Keratinocyte (primary cell): ENCODE measurements at regions not wholly inside any gene's neighbourhood (a gene's known extent, or its start where the extent isn't known, plus 50 kb on each side); places are given as distances from the start of the nearest gene placed in this dataset.

Experiments used
- DNase-seq: peaks from one replicate; pipeline ENCODE4 v3.0.0-alpha.2; 2011; ENCODE audit warnings: low read depth, missing footprints, low spot score
- FAIRE-seq: peaks from 2 replicates; lab custom pipeline; 2011; peaks lifted over from hg19 to GRCh38; lab: Jason Lieb, UNC
- H2AFZ ChIP-seq: 2 replicates; pipeline ENCODE4 v1.6.0; 2012; ENCODE audit warnings: low read length, control low read depth, inconsistent platforms; ENCODE audit not compliant: control insufficient read depth
- H3K27ac ChIP-seq: 2 replicates; pipeline ENCODE4 v1.5.1; 2011; ENCODE audit warnings: low read length; ENCODE audit not compliant: control insufficient read depth, insufficient read depth
- H3K27me3 ChIP-seq: 3 replicates; pipeline ENCODE4 v1.6.0; 2011; ENCODE audit warnings: low read length; ENCODE audit not compliant: control insufficient read depth, insufficient read depth; ENCODE audit errors: extremely low read depth
- H3K36me3 ChIP-seq, 2 experiments: 2 replicates in 1 of 2; 3 replicates in 1 of 2; pipeline ENCODE4 v1.5.1; 2011; ENCODE audit warnings: low read length in 2 of 2, mild to moderate bottlenecking in 1 of 2; ENCODE audit not compliant: control insufficient read depth in 2 of 2, insufficient read depth in 2 of 2; ENCODE audit errors: extremely low read depth in 1 of 2
- H3K4me1 ChIP-seq: 3 replicates; pipeline ENCODE4 v1.5.1; 2011; ENCODE audit warnings: low read length; ENCODE audit not compliant: control insufficient read depth, insufficient read depth; ENCODE audit errors: extremely low read depth
- H3K4me2 ChIP-seq: 3 replicates; pipeline ENCODE4 v1.6.0; 2011; ENCODE audit warnings: low read depth, low read length; ENCODE audit not compliant: control insufficient read depth, insufficient read depth; ENCODE audit errors: extremely low read depth
- H3K4me3 ChIP-seq, 3 experiments: fragments of 200-600 bp in 1 of 3; sonication (generic) in 1 of 3; 2 replicates in 2 of 3; 3 replicates in 1 of 3; pipeline ENCODE4 v1.5.1; 2011 to 2016; ENCODE audit warnings: low read length in 3 of 3, mild to moderate bottlenecking in 3 of 3, control low read depth in 2 of 3, inconsistent platforms in 1 of 3, low read depth in 1 of 3, mixed read lengths in 1 of 3, mixed run types in 1 of 3, moderate library complexity in 1 of 3; ENCODE audit not compliant: control insufficient read depth in 2 of 3, insufficient read depth in 2 of 3; ENCODE audit errors: extremely low read depth in 1 of 3
- H3K79me2 ChIP-seq: 2 replicates; pipeline ENCODE4 v1.6.0; 2012; ENCODE audit warnings: low read length; ENCODE audit not compliant: control insufficient read depth, insufficient read depth
- H3K9ac ChIP-seq: 3 replicates; pipeline ENCODE4 v1.6.0; 2011; ENCODE audit warnings: low read length; ENCODE audit not compliant: control insufficient read depth, insufficient read depth; ENCODE audit errors: extremely low read depth
- H3K9me1 ChIP-seq: 3 replicates; pipeline ENCODE4 v1.6.0; 2011; ENCODE audit warnings: low read length; ENCODE audit not compliant: control insufficient read depth, insufficient read depth; ENCODE audit errors: extremely low read depth
- H3K9me3 ChIP-seq: 2 replicates; pipeline ENCODE4 v1.5.1; 2012; ENCODE audit warnings: low read depth, low read length; ENCODE audit not compliant: control insufficient read depth
- H4K20me1 ChIP-seq: 3 replicates; pipeline ENCODE4 v1.6.0; 2011; ENCODE audit warnings: low read length; ENCODE audit not compliant: control insufficient read depth, insufficient read depth; ENCODE audit errors: extremely low read depth
- CTCF ChIP-seq, 3 experiments: IDR thresholded peaks in 1 of 3; conservative IDR thresholded peaks in 1 of 3; optimal IDR thresholded peaks in 1 of 3; 2 replicates in 2 of 3; 3 replicates in 1 of 3; pipeline versions ENCODE3 to v1.5.1; 2011; ENCODE audit warnings: low read length in 3 of 3, mild to moderate bottlenecking in 3 of 3, moderate library complexity in 2 of 3, control low read depth in 1 of 3, inconsistent platforms in 1 of 3; ENCODE audit not compliant: insufficient read depth in 2 of 3; ENCODE audit errors: extremely low read depth in 1 of 3
- EZH2 ChIP-seq: IDR thresholded peaks from one replicate; pipeline ENCODE4 v1.6.1; 2012; ENCODE audit warnings: inconsistent platforms, mild to moderate bottlenecking, low read length, moderate library complexity
- dilution Hi-C: fragments of 300-500 bp; cut with MboI; formaldehyde crosslinking; loops from one replicate; pipeline ENCODE4 v1.7.0; 2020; ENCODE audit warnings: low sequenced_read_pairs; ENCODE audit not compliant: extremely low pct_ligation_motif_present

- no peaks in the 10 kb centered on the region for H3K27me3 ChIP-seq
- TF ChIP-seq CTCF (optimal IDR thresholded peaks at IDR 0.05 in 1 of 3, IDR thresholded peaks at IDR 0.05 in 1 of 3, conservative IDR thresholded peaks at IDR 0.05 in 1 of 3; ENCODE audit: extremely low read depth in 1 of 3, insufficient read depth in 2 of 3, low read length in 3 of 3), result no peak
- no peak for TF ChIP-seq EZH2
- dilution Hi-C loops, result no loop called here
- no peaks in the 10 kb centered on the region for H3K79me2 ChIP-seq
- H3K4me1 ChIP-seq, result peaks cover 15% of the 10 kb centered on the region
- no peaks in the 10 kb centered on the region for H4K20me1 ChIP-seq
- FAIRE-seq (no peak), DNase-seq (no peak)
- H3K9ac ChIP-seq, result no peak overlapping the region
- no peaks in the 10 kb centered on the region for H3K36me3 ChIP-seq
- H3K9me3 ChIP-seq, result peaks cover 3% of the 10 kb centered on the region
- H3K9me1 ChIP-seq, result no peaks in the 10 kb centered on the region
- no peak overlapping the region for H3K4me2 ChIP-seq
- H3K27ac ChIP-seq, result no peak overlapping the region
- no peak overlapping the region for H2AFZ ChIP-seq
- H3K4me3 ChIP-seq, result no peak overlapping the region
Observed at GRCh38 chr2:14745288-14746076, 113.0 kb downstream of the LRATD1 start.

DNA sequence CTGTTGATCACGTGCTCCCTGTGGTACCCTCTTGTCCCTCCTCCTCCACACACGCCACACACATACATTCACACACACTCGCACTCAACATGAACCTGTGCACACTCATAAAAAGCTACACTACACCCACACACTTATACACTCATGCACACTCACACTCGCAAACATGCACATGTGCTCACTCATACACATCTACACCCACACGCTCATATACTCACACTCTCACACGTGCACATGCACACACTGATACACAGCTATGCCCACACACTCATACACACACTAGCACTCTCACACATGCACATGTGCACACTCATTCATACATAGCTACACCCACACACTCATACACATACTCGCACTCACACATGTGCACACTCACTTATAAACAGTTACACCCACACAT, 113.6 kb downstream of the LRATD1 start:
- no peak for TF ChIP-seq EZH2
- TF ChIP-seq CTCF (optimal IDR thresholded peaks at IDR 0.05 in 1 of 3, IDR thresholded peaks at IDR 0.05 in 1 of 3, conservative IDR thresholded peaks at IDR 0.05 in 1 of 3; ENCODE audit: extremely low read depth in 1 of 3, insufficient read depth in 2 of 3, low read length in 3 of 3), result no peak
- no peaks in the 10 kb centered on the region for H3K9me1 ChIP-seq

More for the DNA sequence above, 113.6 kb downstream of the LRATD1 start:
- FAIRE-seq (no peak), DNase-seq (no peak)
- Histone ChIP-seq H3K9ac (no peak overlapping the region), H3K79me2 (no peaks in the 10 kb centered on the region), H3K27ac (no peak overlapping the region), H3K36me3 (no peaks in the 10 kb centered on the region), H2AFZ (no peak overlapping the region), H3K4me2 (no peak overlapping the region), H3K4me1 (peaks cover 15% of the 10 kb centered on the region), H3K4me3 (no peak overlapping the region), H3K27me3 (no peaks in the 10 kb centered on the region), H4K20me1 (no peaks in the 10 kb centered on the region), H3K9me3 (peaks cover 3% of the 10 kb centered on the region)
- dilution Hi-C loops, result no loop called here
